ENCODE measurements at regions not wholly inside any gene's neighbourhood (a gene's known extent, or its start where the extent isn't known, plus 50 kb on each side); places are given as distances from the start of the nearest gene placed in this dataset.

- Histone ChIP-seq H2AFZ (replicated peaks; ENCODE audit: low read length, poor library complexity) (no peak overlapping the region), H3K14ac (replicated peaks; ENCODE audit: low read depth, low read length) (no peak overlapping the region), H3K4me2 (ENCODE audit: low read depth, low read length) (no peak overlapping the region), H3K9ac (ENCODE audit: low read depth, low read length) (no peak overlapping the region), H4K8ac (ENCODE audit: low read depth in 2 of 2, low read length in 2 of 2) (no peak overlapping the region), H3K4me3 (ENCODE audit: insufficient read depth, low read depth, low read length) (no peak overlapping the region), H4K91ac (ENCODE audit: insufficient read depth, low read depth, low read length) (no peak overlapping the region), H3K36me3 (ENCODE audit: control insufficient read depth, insufficient read depth, low read length) (no peaks in the 10 kb centered on the region), H4K20me1 (ENCODE audit: insufficient read depth, low read length) (no peaks in the 10 kb centered on the region), H4K5ac (ENCODE audit: low read depth, low read length) (no peak overlapping the region), H2BK5ac (ENCODE audit: low read depth, low read length, poor library complexity, severe bottlenecking) (no peak overlapping the region), H2BK120ac (ENCODE audit: low read depth, low read length) (no peak overlapping the region), H3K27me3 (ENCODE audit: control insufficient read depth, insufficient read depth, low read length) (no peaks in the 10 kb centered on the region), H2AK9ac (replicated peaks; ENCODE audit: low read depth, low read length, poor library complexity) (no peak overlapping the region), H3K56ac (ENCODE audit: extremely low read depth, insufficient read depth, low read length) (no peak overlapping the region), H3K27ac (ENCODE audit: insufficient read depth, low read length) (no peak overlapping the region), H3K79me1 (ENCODE audit: low read depth in 1 of 2, low read length in 2 of 2) (no peaks in the 10 kb centered on the region), H3K4ac (ENCODE audit: low read depth, low read length) (no peak overlapping the region), H3K23ac (ENCODE audit: low read depth, low read length) (no peak overlapping the region), H3K9me1 (ENCODE audit: insufficient read depth, low read length) (no peaks in the 10 kb centered on the region), H3K18ac (ENCODE audit: low read depth, low read length) (no peak overlapping the region), H2AK5ac (ENCODE audit: low read depth, low read length) (no peak overlapping the region), H3K4me1 (ENCODE audit: control insufficient read depth, insufficient read depth, low read length) (0 out of 2 replicates have a peak, but pooled peaks cover 2% of the 10 kb centered on the region), H2BK20ac (ENCODE audit: low read depth, low read length) (no peak overlapping the region), H3K9me3 (ENCODE audit: control insufficient read depth, insufficient read depth, low read length) (no peaks in the 10 kb centered on the region), H2BK15ac (ENCODE audit: low read depth, low read length) (no peak overlapping the region)
- dilution Hi-C loops (cut with HindIII; ENCODE audit: low sequenced_read_pairs, unreplicated experiment): no loop called here
- ChIA-PET CTCF (interaction anchor here (0.7 kb wide), 1 partner anchor 757 kb away, joined by 3 read pairs; no protein-coding TSS in a partner anchor), POLR2A (ENCODE audit: unreplicated experiment) (no interaction called here)
- intact Hi-C loops (cut with micrococcal nuclease): no loop called here
- DNase-seq: peak; percentile 8
- TF ChIP-seq MAFK (IDR thresholded peaks at IDR 0.05; ENCODE audit: low read depth, low read length) (no peak), RFX5 (IDR thresholded peaks at IDR 0.05; ENCODE audit: low read depth, low read length) (no peak), CTCF (conservative IDR thresholded peaks at IDR 0.05; ENCODE audit: low read depth, low read length) (no peak), CHD1 (IDR thresholded peaks at IDR 0.05; ENCODE audit: low read depth, low read length) (no peak)
- BruUV-seq (replicated peaks): no TSS peak
- in situ Hi-C loops (cut with MboI; ENCODE audit: low sequenced_read_pairs): no loop called here
- WGBS, 2 experiments (ENCODE audit: extremely low coverage in 2 of 2, insufficient read length in 1 of 2): no CpG with 5 or more reads among the region's 3 CpGs
- ATAC-seq (ENCODE audit: low read depth): no peak
Observed at GRCh38 chr2:156841321-156841720, 405.1 kb downstream of the GPD2 start.

All from IMR-90 (cell line).